K562 (cell line): ENCODE measurements at regions not wholly inside any gene's neighbourhood (a gene's known extent, or its start where the extent isn't known, plus 50 kb on each side); places are given as distances from the start of the nearest gene placed in this dataset.

ENCODE experiments used
- ATF7 ChIP-seq: fragments of 450-650 bp; IDR thresholded peaks from 2 replicates; pipeline ENCODE4 v1.7.1; 2014; ENCODE audit warnings: mild to moderate bottlenecking, moderate library complexity
- BRF1 ChIP-seq: IDR thresholded peaks from 3 replicates; pipeline ENCODE4 v1.6.1; 2011; ENCODE audit warnings: borderline replicate concordance, mild to moderate bottlenecking; ENCODE audit not compliant: insufficient read length; ENCODE audit errors: extremely low read depth
- CAMTA2 ChIP-seq: fragments of 250-450 bp; sonication (Bioruptor Pico); conservative IDR thresholded peaks from 2 replicates; pipeline ENCODE4 v1.5.1; 2022

DNA sequence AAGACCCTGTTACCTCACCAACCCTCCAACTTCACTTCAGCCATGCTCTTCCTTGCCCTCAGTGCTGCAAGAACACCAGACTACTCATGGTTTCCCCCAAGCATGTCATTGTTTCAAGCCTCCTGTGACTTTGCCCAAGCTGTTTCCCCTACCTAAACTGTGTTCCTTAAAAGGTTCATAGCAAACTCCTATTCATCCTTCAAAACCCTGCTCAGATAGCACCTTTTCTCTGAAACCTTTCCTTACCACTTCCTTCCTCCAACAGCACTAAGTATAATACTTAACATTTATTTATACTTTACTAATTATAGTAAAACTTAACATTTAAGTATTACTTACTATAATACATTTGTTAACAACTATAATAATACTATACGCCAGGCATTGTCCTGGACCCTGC lies 136.2 kb downstream of the CCT6B start:
- no peak for TF ChIP-seq ATF7
- TF ChIP-seq BRF1, result no peak
- TF ChIP-seq CAMTA2 (CRISPR knock-in tag), result no peak
